NOMO-1 treated with dmso at 0.1 percent for 144 hours (cell line): ENCODE measurements at regions not wholly inside any gene's neighbourhood (a gene's known extent, or its start where the extent isn't known, plus 50 kb on each side); places are given as distances from the start of the nearest gene placed in this dataset.
"Not testable (repeated sequence)": the region's sequence is repeated elsewhere in the genome, so short reads cannot be mapped to it uniquely, and the experiment has no call there.

Experiments
- DNase-seq: peaks from one replicate; lab custom pipeline; 2025; ENCODE audit not compliant: unreplicated experiment; lab: John Stamatoyannopoulos, UW

GRCh38 chrX:46016296-46016695 is 528.9 kb downstream of the ZNF674 start:
- DNase-seq, result no peak

- no peak for DNase-seq
Observed at GRCh38 chrX:46015653-46016052, 529.6 kb downstream of the ZNF674 start.

- DNase-seq, result no peak
Observed at GRCh38 chrX:45992402-45993123, 552.7 kb downstream of the ZNF674 start.

GRCh38 chrX:45986971-45987370 is 558.2 kb downstream of the ZNF674 start:
- no peak for DNase-seq

GRCh38 chrX:45986081-45986480 is 559.1 kb downstream of the ZNF674 start:
- DNase-seq, result no peak

- DNase-seq, result not testable (repeated sequence)
Observed at GRCh38 chrX:45982958-45983727, 562.1 kb downstream of the ZNF674 start.

GRCh38 chrX:45980726-45981125 is 564.5 kb downstream of the ZNF674 start:
- DNase-seq, result no peak

GRCh38 chrX:45975633-45976032 is 569.6 kb downstream of the ZNF674 start:
- no peak for DNase-seq

GRCh38 chrX:45972636-45973035 is 572.6 kb downstream of the ZNF674 start:
- no peak for DNase-seq

GRCh38 chrX:45959567-45959966 is 585.7 kb downstream of the ZNF674 start:
- no peak for DNase-seq

GRCh38 chrX:45956191-45956870 is 588.9 kb downstream of the ZNF674 start:
- DNase-seq, result no peak

- no peak for DNase-seq
Observed at GRCh38 chrX:45955661-45956060, 589.6 kb downstream of the ZNF674 start.

- no peak for DNase-seq
Observed at GRCh38 chrX:45954026-45954425, 591.2 kb downstream of the ZNF674 start.

- no peak for DNase-seq
Observed at GRCh38 chrX:45952030-45952429, 593.2 kb downstream of the ZNF674 start.

- no peak for DNase-seq
Observed at GRCh38 chrX:45935408-45935807, 609.8 kb downstream of the ZNF674 start.

- DNase-seq, result no peak
Observed at GRCh38 chrX:45912316-45912715, 632.9 kb downstream of the ZNF674 start.

- DNase-seq, result no peak
Observed at GRCh38 chrX:45907786-45908185, 637.4 kb downstream of the ZNF674 start.

GRCh38 chrX:45903781-45904201 is 641.4 kb downstream of the ZNF674 start:
- no peak for DNase-seq

GRCh38 chrX:45900766-45901615 is 644.2 kb downstream of the ZNF674 start:
- no peak for DNase-seq

- no peak for DNase-seq
Observed at GRCh38 chrX:45894864-45895645, 650.2 kb downstream of the ZNF674 start.
